GM19328 (cell line): ENCODE measurements at regions not wholly inside any gene's neighbourhood (a gene's known extent, or its start where the extent isn't known, plus 50 kb on each side); places are given as distances from the start of the nearest gene placed in this dataset.
"Not testable (repeated sequence)": the region's sequence is repeated elsewhere in the genome, so short reads cannot be mapped to it uniquely, and the experiment has no call there.

ENCODE experiments used
- ATAC-seq: cut with Tn5 transposase; IDR thresholded peaks from one replicate; pipeline ENCODE4 v1.9.1; 2021; ENCODE audit warnings: mild to moderate bottlenecking, moderate library complexity; ENCODE audit not compliant: unreplicated experiment

DNA sequence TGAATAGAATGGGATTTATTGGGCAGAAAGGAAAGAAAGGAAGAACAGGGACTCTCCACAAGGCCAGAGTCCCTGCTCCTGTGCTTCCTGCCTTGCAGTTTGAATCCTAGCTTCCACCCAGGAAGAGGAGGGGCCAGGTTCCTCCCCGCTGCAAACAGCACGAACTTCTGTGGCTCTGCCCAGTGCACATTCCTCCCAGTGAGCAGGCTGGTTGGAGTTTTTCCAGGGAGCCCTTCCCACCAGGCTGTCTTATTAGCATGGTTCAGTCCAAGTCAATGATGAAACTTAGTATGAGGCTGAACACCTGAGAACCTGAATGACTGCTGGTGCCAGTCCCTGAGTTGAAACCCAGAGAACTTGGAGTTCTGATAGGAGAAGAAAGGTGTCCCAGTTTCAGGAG is 247.2 kb downstream of the DUSP10 start:
- ATAC-seq: no peak

DNA sequence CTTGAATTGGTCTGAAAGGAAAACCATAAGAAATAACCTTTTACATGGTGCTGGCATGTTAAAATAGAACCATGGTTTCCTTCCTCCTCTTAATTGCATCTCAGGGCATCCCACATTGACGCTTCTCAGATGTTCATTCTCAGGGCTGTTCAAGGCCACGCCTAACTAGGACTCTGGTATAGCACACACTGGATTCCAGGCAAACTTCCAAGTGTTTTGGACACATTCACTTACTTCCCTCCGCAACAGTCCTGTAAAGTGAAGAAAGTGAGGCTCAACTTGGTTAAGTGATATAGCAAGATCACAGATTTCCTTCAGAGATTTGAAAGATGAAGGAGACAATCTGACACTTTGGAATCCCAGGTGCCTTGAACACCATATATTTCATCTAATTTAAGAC is 244.8 kb downstream of the DUSP10 start:
- ATAC-seq: no peak

DNA sequence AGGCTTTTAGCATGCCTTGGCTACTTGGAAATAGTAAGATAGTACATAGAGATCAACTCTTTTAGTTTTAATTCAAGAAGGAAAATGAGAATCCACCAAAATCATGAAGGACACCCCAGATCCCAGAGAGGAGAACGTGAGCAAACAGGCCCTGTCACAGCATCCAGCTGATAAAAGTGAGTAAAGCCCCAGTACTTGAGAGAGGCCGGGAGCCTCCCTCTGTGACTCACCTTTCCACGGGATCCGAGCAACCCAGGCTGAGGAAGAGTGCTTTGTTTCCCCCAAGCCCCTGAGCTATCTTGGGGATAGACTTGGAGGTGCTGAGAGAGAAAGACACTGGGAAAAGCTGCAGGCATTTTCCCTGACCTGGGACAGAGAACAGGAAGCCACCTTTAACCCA is 238.6 kb downstream of the DUSP10 start:
- ATAC-seq: no peak

DNA sequence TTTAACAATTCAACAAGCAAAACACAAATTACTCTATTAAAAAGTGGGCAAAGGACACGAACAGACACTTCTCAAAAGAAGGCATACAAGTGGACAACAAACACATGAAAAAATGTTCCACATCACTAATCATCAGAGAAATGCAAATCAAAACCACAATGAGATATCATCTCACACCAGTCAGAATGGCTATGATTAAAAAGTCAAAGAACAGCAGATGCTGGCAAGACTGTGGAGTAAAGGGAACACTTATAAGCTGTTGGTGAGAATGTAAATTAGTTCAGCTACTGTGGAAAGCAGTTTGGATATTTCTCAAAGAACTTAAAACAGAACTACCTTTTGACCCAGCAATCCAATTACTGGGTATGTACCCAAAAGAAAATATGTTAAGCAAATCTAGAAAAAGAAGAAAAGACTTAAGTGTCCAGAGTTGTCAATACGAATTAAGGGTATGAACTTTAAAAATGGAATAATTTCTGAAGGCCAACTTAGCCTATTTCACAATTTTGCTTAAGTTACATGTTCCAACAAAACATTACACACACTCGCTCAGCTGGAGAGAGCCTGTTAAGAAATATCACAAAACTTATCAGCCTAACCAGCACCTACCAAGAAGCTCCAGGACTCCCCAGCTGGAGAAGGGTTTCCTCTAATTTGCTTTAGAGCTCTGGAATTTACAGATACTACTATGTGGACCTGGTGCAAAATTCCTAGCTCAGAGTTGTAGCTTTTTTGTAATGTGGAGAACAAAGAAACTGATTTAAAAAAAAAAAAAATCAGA is 232.1 kb downstream of the DUSP10 start:
- no peak for ATAC-seq

DNA sequence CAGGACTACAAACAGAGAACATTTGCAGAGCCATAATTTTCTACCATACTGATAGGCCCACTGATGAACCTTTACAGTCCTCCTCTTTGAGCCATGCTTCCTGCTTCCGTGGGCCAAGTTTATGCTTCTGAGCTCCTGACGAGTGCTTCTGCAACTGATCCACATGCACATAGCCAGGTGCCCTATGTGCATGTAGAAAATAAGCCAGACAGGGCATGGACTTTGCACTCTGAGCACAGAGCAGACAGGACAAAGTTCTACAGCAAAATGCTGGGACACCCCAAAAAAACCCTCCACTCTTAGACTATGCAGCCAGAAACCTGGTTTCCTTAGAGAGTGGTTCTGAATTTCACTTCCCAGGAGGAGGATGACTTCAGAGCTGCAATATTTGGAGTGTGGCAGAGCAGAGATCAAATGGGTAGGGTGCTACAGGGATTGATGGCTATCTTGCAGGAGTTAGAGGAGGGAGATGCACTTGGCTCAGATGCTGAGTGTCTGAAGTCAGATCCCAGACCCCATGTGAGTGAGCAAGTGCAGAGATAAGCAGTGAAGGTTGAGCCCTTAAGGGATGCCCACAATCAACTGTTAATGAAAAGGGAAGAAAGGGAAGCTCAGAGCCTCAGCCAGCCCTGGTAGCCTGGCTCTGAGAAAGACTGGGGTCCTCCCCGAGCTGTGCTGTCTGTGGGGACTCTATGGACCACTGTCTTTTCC is 230.9 kb downstream of the DUSP10 start:
- ATAC-seq: no peak

DNA sequence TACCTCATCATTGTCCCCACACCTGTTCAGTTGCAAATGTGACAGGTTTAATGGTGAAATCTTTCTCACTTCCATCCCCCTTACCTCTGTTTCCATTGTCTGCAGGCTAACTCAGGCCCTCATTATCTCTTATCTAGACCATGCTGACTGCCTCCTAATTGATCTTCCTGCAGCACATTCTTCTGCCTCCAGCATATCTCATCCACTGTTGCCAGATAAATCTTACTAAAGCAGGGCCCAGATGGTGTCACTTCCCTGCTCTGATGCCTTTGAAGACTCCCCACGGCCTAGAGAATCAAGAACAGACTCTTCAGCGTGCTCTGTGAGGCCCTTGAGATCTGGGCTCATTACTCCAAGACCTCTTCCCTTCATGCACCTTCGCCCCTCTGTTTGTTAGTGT is 230.1 kb downstream of the DUSP10 start:
- ATAC-seq: no peak

DNA sequence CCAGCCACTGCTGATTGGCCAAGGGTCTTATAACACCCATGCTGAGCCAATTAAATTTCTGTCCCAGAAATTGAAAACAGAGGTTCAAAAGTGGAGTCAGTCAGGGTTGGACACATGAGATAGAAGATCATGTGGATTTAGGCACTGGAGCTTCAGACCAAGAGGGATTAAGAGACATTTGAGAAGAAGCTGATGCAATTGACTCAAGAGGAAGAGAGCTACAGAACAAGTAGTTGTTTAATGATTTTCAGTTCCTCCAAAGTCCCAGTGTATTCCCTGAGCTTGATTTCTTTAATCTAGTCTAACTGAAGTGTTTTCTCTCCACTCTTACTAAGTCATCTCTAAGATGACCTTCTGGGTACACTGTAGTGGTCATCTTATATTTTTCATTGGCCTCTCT is 227.1 kb downstream of the DUSP10 start:
- ATAC-seq: no peak

DNA sequence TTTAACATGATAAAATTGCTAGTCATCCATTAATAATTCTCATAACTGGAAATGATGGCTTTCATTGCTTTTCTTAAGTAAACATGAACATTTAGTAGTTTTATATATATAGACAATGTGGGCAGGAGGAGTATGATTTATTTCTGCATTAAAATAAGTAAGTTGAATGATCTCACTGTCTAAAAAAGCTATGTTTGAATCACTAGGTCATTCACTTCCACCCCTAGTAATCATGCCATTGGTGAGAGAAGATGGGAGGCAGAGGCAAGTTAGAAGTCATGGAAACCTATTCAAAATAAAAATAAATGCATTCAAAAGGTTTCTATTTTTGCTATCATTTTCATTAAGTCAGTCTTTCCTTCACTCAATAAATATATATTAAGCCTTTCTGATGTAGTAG is 226.4 kb downstream of the DUSP10 start:
- no peak for ATAC-seq

DNA sequence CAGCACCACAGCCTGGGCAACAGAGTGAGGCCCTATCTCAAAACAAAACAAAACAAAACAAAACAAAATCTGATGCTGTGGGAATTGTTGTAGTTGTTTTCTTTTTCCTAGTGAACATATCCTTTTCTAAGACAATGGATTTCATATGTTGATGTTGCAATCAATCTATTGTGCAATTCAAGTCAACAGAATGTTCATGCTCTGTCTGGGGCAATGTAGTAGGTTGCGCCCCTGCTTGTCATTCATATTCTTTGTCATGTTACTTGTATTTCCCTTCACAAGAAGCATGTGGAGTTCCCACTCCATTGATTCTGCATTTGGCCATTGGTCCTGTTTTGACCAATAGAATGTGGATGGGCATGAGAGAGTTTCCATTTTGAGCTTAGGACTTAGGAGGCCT is 223.9 kb downstream of the DUSP10 start:
- ATAC-seq: no peak

DNA sequence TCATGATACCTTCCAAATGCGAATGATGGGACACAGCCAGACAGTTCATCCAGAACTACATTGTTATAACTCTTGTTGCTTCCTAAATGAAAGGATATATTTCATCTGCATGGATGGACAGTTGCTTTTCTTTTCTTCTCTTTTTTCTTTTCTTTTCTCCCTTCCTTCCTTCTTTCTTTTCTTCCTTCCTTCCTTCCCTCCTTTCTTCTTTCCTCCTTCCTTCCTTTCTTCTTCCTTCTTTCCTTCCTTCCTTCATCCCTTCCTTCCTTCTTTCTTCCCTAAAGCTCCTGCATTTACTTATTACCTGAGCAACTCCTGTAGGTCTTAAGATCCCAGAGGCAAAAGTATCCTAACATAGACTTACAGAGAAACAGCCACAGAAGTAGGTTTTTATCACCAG is 221.6 kb downstream of the DUSP10 start:
- ATAC-seq: no peak

DNA sequence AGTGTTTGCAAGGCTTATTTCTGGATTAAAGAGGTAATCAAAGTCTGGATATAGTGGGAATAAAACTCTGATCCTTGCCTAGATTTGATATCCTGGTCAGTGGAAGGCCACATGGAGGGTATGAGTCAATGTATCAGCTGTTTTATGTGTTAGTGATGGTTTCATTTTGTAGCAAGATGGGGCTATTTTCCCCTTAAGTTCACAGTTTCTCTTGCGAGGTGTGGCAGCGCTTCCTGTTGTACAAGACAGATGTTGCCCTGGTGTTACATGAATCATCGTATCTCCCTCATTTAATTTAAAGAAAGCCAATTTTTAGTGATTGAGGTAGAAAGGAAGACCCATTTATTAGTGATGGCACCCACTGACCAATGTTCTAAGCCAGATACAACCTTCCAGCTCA is 220.2 kb downstream of the DUSP10 start:
- ATAC-seq: no peak

DNA sequence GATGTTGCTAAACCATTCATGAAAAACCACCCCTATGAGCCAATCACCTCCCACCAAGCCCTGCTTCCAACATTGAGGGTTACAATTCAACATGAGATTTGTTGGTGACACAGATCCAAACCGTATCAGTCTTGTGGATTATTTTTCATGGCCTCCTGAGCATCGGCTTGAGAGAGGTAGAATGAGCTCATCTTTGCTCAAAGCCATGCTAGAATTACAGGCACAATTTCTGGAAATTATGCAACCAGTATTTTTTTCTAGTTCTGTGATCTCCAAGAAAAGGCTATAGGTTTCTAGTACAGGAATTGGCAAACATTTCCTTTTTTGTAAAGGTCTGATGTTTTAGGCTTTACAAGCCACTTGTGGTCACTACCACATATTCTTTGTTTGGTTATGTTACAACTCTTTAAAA is 219.4 kb downstream of the DUSP10 start:
- ATAC-seq: no peak

DNA sequence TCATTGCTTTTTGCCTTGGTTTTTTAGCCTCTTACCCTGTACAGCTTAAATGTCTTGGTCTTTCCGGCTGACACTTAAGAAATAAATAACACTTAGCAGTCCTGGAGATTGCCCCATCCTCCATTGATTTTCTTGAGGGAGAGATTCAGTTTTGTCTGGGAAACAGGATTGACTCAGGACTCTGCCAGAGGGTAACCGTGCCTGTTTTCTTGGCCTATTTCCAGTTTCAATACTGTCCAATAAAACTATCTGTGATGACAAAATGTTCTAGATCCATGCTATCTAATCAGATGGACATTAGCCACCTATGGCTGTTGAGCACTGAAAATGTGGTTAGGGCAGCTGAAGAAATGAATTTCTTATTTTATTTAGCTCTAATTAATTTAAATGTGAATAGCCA is 216.1 kb downstream of the DUSP10 start:
- ATAC-seq: no peak

DNA sequence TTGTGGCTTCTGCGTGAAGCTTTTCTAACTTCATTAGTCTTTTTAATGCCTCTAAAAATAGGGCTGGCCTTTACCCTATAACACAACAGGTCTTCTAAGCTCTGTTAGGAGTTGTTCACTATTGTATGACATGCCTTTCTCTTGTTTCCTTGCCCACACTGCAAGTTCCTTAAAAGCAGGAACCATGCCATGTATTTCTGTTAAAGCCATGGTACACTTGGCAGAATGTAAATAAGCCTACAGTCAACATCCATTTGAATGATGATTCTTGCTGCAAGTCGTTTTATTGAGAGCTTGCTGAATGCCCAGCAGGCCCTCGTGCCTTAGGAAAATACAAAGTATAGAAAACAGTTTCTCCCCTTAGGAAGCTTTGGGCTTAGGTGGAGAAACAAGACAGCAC is 214.6 kb downstream of the DUSP10 start:
- no peak for ATAC-seq

DNA sequence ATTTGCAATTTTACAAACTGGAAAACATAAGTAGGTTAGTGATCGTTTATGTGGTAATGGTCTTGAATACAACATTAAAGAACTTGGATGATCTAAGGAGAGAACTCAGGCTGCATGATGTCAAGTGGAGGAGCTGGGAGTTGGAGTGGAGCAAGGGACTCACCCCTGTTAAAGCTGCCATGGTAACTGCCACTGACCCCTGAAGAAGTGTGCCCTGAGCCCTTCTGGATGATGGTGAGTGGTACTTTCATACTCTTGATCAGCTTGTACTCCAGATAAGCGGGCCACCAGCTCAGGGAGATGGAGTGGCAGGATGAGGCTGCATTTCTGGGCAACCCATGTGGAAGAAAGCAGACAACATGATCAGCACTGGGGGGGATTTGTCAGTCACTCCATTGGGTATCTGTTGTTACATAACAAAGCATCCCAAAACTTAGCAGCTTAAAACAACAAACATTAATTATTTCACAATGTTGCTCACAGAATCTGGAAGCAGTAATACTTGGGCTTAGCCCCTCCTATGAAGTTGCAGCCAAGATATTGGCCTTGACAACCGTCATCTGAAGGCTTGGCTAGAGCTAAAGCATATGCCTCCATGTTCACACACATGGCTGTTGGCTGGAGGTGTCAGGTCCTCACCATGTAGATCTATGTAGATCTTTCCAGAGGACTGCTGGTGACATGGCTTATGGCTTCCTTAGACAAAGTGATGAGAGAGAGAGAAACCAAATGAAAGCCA is 213.8 kb downstream of the DUSP10 start:
- ATAC-seq: no peak

DNA sequence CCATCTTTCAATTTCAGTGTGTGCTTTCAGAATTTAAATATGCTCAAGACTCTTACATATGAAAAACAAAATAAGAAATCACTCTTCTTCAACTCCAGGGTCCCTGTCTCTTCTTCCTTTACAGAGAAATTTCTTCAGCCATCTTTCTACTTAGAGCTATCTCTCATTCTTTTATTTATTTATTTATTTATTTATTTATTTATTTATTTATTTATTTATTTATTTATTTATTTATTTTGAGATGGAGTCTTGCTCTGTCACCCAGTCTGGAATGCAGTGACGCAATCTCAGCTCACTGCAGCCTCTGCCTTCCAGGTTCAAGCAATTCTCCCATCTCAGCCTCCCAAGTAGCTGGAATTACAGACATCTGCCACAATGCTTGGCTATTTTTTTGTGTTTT is 211.7 kb downstream of the DUSP10 start:
- ATAC-seq: not testable (repeated sequence)

DNA sequence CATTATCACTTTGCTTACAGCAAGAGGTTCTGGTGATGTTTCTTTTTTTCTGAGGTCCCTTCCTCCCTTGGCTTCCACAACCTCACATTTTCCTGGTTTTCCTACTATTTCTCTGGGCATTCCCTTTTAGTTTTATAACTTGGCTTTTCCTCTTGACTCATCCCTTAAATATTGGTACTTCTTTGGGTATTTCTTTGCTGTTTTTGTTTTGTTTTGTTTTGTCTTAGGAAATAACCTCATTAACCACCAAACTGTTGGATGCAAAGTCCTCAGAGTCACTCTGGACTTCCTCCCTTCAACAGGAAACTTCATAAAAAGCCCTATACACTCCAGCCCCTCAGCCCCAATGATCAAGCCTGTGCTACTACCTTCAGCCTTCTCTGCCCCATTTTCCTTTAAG is 211.1 kb downstream of the DUSP10 start:
- ATAC-seq: no peak

DNA sequence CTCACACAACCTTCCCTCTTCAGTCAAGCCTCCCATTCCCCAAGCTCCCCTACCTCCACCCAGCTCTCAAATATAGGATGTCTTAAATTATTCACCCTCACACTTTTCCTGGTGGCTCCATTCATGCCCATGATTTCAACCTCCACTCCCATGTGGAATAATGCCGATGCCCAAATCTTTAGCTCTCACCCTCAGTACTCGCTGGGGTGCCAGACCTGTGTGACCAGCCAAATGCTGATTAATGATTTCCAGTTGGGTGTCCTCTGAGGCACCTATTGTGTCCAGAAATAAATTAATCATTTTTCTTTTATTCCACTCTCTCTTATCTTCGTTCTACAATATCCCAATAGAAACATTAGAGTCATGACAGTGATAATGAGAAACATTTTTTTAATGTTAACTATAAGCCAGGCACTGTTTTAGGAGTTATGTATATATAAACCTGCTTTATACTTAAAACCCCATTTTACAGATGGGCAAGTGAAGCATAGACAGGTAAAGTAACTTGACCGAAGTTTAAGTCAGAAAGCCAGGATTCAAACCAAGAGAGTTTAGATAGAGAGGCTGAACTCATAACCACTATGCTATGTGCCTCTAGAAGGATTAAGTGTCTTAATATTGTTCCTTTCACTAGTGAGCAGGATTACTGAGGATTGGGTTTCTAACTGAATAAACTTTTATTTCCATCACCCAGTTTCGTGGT is 209.7 kb downstream of the DUSP10 start:
- ATAC-seq: no peak

DNA sequence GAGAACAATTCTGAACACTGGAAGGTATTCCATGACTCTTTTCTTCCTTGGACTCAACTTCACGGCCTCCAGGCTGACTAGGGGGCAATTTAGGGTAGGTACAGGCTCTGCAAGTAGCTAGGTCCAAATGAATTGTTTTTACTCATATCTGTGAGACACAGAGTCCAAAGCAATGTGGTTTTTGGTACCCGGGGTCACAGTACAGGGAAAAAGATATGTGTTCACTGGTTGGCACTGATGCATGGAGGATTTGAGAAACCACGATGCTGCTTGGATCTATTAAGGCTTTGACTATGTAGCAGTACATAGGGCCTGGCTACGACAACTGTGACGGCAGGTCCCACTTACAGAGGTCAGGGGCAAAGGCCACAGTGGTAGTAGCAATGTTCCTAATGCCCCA is 200.6 kb downstream of the DUSP10 start:
- ATAC-seq: no peak

DNA sequence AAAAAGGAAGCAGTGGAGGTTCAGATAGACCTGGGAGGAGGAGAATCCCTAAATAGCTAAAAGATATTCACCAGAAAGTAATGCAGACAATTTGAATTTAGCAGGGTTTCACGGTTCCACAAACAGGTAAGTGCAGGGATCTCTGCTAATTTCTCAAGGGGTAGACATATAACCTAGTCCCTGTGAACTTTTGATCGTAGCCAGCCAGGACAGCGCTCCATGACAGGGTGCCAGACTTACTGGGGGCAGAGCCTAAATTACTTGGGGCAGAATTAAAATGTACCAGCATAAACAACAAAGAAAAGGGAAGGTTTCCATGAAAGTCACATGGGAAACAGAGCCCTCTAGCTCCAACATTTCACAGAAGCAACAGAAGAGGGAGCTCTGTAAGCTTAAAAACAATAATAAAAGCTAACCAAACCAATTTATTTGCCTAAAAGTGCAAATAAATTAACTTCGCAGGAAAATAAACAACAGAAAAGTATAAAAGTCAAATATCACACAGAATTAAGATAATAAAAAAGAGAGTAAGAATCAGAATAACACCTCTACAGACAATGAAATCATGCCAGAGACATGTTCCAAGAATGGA is 198.3 kb downstream of the DUSP10 start:
- no peak for ATAC-seq

DNA sequence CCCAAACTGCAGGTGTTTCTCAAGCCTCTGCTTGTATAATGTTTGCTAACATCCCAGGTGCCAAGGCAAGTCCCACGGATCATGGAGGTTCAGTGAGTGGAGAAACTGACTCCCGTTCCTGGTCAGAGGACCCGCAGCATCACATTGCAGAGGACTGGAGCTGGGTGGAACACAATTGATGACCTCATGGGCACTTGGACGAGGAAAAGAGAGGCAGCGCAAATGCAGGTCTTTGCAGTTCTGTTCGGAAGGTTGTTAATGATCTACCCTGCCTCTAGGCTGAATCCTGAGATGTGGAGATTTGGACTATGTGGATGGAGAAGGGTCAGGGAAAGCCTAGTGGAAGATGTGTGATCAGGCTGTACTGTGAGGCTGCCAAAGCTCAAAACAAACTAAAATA is 192.9 kb downstream of the DUSP10 start:
- ATAC-seq: no peak
